GM04504 (cell line): ENCODE measurements at regions not wholly inside any gene's neighbourhood (a gene's known extent, or its start where the extent isn't known, plus 50 kb on each side); places are given as distances from the start of the nearest gene placed in this dataset.
"Not testable (repeated sequence)": the region's sequence is repeated elsewhere in the genome, so short reads cannot be mapped to it uniquely, and the experiment has no call there.

Experiments used
- DNase-seq: peaks from one replicate; pipeline ENCODE4 v3.0.0-alpha.2; 2012; ENCODE audit warnings: low read depth

GRCh38 chr16:86259499-86259898 is 250.8 kb upstream of the FOXF1 start:
- DNase-seq: no peak

GRCh38 chr16:86261379-86261778 is 248.9 kb upstream of the FOXF1 start:
- no peak for DNase-seq

- not testable (repeated sequence) for DNase-seq
Measured at GRCh38 chr16:86267657-86268056, 242.7 kb upstream of the FOXF1 start.

DNA sequence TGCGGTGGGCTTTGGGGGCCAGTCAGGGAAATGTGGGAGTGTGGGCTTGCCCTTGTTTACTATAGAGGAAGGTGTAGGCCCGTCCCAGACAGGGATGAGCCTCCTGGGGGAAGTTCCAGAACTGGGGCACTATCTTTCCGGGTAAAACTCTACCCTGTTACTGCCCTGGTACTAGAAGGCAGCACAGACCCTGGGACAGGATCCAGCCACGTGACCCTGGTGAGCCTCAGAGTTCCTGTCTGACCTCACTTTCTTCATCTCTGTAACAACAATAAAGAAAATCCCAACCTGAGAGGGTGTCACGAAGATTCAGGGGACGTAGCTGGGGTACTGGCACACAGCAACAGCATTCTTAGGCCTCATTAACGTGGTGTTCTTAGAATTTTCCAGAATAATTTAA is 239.6 kb upstream of the FOXF1 start:
- DNase-seq: no peak

DNA sequence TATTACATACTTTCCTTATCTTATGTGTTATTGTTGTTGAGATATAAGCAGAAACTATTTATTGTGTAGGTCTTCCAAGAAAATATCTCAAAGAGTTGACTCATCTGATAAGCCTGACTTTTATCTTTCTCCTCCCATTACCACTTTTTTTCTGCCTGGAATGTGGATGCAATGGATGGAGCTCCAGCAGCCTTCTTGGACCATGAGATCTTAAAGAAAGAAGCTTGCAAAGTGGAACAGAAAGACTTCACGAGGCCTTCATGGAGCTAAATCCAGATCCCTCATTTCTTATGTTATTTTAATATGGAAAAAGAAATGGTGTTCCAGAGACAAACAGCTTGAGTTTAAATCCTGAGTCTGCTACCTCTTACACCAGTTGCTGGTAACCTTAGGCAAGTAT is 237.6 kb upstream of the FOXF1 start:
- no peak for DNase-seq

GRCh38 chr16:86277221-86277620 is 233.1 kb upstream of the FOXF1 start:
- DNase-seq: no peak

DNA sequence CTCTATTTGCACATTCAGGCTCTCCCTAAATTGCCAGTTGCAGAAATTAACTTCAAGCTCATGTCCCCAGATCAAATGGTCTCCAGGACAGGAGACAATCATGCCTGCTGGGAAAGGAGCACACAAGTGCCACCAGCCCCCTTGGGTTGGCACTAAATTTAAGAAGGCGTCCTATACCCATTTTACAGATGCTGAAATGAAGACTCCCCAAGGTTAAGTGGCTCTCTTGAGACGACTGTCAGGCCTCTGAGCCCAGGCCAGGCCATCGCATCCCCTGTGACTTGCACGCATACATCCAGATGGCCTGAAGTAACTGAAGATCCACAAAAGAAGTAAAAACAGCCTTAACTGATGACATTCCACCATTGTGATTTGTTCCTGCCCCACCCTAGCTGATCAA is 232.5 kb upstream of the FOXF1 start:
- not testable (repeated sequence) for DNase-seq

GRCh38 chr16:86281421-86281820 is 228.9 kb upstream of the FOXF1 start:
- no peak for DNase-seq

DNA sequence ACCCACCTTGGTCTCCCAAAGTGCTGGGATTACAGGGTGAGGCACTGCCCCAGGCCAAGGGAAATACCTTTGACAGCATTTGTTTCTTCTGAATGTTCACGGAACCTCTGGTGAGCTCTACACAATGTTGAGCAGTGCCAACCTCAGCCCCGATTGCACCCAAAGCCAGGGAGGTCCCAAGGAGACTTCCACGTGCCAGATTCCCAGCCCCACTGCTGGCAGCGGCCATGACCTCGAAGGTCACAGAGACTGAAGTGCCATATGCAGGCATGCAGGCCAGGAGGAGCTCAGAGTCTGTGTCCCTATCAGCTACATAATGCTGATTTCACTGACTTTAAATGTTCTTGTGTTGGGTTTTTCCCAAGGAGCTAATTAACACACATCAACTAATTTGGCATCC is 226.4 kb upstream of the FOXF1 start:
- no peak for DNase-seq

DNA sequence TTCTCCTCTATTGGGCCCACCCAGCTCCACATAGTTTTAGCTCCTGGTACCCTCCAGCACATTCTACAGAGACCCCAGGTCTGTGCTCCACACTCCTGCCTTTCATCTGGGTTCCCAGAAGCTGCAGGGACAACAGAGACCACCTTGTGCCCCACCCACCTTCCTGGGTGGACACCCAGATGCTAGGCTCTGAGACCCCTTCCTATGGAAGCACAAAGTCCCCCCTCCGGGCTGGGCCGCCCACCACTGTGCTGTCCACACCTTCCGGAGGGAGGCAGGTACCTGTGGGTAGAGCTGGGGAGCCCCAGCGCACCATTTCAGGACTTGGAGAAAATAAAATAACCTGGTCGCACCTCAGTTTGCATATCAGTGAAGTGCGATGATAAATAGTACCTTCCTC is 224.9 kb upstream of the FOXF1 start:
- no peak for DNase-seq

GRCh38 chr16:86285938-86286921 is 224.1 kb upstream of the FOXF1 start:
- no peak for DNase-seq

DNA sequence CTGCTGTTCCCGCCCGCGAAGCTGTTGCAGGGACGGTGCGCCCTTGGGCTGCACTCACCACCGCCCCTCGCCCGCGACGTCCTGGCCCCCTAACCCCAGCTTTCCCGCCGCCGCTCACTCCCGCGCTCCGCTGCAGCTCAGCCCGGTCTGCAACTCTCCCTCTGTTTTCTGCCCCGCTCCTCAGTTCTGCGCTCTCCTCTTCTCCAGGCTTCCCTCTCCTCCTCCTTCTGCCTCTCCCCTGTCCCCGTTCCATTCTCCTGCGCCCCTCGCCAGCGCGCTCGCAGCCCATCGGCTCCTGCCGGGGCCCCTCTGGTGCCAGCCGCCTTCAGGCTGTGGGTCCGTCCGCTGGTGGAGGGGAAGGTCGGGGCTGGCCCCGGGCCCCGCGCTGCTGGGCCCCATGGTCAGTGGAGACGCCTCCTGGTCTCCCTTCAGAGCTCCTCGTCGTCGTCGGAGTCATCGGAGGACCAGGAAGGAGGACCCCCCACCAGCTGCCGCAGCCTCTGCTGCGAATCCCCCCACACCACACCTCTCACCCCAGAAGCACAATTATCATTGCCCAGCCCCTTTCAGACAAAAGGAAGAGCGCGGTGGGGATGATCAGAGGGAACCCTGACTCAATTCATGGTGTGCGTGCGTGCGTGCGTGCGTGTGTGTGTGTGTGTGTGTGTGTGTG is 223.2 kb upstream of the FOXF1 start:
- no peak for DNase-seq

GRCh38 chr16:86287664-86288201 is 222.6 kb upstream of the FOXF1 start:
- no peak for DNase-seq

DNA sequence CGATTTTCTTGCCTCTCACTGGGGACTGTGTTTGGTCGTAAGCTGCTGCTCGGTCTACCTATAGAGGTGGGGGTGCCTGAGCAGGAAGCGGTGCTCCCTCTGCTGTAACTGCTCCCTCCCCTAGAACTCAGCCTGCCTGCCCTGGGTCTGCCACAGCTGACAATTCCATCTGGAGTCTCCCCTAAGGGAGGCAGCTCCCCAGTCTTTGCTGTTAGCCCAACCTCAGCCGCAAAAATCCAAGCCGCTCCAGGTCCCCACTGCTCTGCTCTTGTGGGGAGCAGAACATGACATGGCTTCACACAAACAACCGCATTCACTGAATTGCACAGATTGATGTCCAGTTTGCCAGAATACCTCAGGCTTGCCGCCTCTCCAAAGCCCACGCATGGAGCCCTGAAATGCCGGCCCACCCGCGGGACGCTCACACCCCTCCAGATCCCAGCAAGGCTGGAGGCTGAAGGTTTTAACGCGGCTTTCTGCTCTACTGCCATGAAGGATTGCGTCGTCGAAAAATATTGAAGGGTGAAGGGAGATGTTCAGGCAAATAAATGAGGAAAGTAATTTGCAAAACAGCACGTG is 221.5 kb upstream of the FOXF1 start:
- no peak for DNase-seq

- no peak for DNase-seq
Measured at GRCh38 chr16:86289304-86289703, 221.0 kb upstream of the FOXF1 start.

DNA sequence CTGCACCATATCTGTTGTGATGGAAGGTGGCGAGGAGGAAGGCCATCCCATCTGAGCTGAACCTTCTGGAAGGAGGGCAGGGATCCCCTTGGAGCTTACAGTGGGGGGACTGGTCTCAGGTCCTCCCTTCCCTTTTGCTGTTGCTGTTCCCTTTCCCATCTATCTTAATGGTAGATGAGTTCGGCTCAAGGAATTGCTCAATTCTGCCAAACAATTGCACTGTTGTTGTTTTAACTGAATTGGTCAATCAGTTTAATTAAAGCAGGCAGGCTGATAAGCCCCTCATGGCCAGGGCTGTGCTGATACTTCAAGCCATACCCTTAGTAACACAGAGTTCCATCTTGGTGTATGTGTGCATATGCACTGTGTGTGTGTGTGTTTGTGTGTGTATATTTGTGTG is 220.4 kb upstream of the FOXF1 start:
- DNase-seq: no peak

DNA sequence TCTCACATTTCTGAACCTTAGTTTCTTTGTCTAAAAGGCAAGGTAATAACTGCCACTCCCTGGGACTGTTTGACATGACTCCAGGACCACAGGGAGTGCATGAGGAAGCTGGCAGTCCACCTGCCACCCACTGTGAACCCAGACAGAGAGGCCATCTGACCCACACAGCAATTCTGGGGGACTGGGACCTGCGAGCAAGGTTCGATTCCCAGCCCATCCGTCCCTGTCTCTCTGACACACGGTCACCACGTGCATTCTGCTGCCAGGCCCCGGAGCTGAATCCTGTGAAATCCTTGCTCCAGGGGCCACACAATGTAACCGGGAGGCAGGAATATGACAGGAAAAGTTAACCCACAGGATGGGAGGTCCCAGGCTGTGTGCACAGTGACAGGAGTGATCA is 218.8 kb upstream of the FOXF1 start:
- DNase-seq: no peak

- no peak for DNase-seq
Measured at GRCh38 chr16:86292171-86292775, 218.1 kb upstream of the FOXF1 start.

- DNase-seq: no peak
Measured at GRCh38 chr16:86292942-86293341, 217.4 kb upstream of the FOXF1 start.

DNA sequence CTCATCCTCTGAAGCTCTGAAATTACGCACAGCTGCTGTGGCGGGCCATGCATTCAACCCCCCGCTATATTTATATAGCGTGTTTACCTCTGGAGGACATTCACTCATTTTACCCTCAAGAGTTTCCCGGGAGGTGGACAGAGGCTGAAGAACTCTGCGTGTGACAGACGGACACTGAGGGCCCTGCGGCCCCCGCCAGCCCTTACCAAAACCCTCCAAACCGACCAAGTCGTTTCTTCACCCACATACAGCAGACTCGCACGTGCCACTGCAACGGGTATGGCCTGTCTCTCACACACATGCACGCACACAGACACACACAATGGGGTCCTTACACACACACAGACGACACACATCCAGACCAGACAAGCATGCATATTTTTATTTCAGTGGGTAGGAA is 216.4 kb upstream of the FOXF1 start:
- DNase-seq: no peak

- DNase-seq: no peak
Measured at GRCh38 chr16:86294535-86295196, 215.7 kb upstream of the FOXF1 start.

DNA sequence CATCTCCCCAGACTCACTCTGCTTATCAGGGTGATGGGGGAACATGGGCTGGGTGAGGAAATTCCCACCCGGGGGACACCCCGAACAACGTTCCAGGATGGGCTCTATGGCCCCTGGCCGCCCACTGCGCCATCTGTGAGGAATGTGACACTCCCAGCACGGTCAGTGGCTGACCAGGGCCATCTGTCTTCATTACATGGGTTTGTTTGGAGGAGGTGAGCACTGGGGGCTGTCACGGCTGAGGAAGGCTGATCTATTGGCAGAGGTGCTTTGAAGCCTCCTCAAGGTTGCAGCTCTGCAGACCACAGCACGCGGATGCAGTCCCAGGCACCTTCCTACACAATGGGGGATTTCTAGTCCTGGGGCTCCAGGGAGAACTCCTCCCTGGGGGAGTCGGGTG is 214.1 kb upstream of the FOXF1 start:
- no peak for DNase-seq
